Gastrocnemius medialis (tissue), 4 donors: ENCODE measurements at regions not wholly inside any gene's neighbourhood (a gene's known extent, or its start where the extent isn't known, plus 50 kb on each side); places are given as distances from the start of the nearest gene placed in this dataset.

Experiments
- CTCF ChIP-seq, 5 experiments: fragments of 450-650 bp in 3 of 5; fragments of 200-600 bp in 2 of 5; sonication (generic) in 2 of 5; IDR thresholded peaks in 4 of 5; conservative IDR thresholded peaks in 1 of 5; 1 replicate in 4 of 5; 2 replicates in 1 of 5; pipeline ENCODE4 v1.5.1; 2016 to 2019; ENCODE audit warnings: antibody characterized with exemption in 5 of 5, mild to moderate bottlenecking in 3 of 5, moderate library complexity in 3 of 5
- POLR2A ChIP-seq, 2 donors: fragments of 450-650 bp; IDR thresholded peaks; one replicate each; pipeline ENCODE4 v1.6.1; 2017; ENCODE audit warnings: antibody characterized with exemption in 2 of 2, mild to moderate bottlenecking in 2 of 2, moderate library complexity in 2 of 2

GRCh38 chr17:62913991-62914570, 52.0 kb upstream of the TANC2 start:
- TF ChIP-seq POLR2A (IDR thresholded peaks at IDR 0.05) (no peak), CTCF (IDR thresholded peaks at IDR 0.05 in 4 of 5, conservative IDR thresholded peaks at IDR 0.05 in 1 of 5) (no peak)
